ENCODE measurements at regions not wholly inside any gene's neighbourhood (a gene's known extent, or its start where the extent isn't known, plus 50 kb on each side); places are given as distances from the start of the nearest gene placed in this dataset.
"Not testable (repeated sequence)": the region's sequence is repeated elsewhere in the genome, so short reads cannot be mapped to it uniquely, and the experiment has no call there.

DNA sequence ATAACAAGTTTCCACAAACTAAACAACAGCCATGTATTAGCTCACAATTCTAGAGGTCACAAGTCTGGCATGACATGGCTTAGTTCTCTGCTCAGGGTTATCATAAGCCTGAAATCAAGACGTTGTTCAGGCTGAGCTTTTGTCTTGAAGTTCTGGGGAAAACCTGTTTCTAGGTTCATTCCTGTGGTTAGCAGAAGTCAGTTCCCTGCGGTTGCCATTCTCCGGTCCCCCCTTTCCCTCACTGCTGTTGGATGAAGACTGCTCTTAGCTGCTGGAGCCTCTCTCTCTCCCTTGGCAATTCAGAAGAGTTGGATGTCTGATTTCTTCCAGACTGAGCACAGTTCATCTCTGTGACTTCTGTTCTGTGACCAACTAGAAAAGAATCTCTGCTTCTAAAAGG lies 962.6 kb downstream of the PCDH7 start:
- no peak for DNase-seq

DNA sequence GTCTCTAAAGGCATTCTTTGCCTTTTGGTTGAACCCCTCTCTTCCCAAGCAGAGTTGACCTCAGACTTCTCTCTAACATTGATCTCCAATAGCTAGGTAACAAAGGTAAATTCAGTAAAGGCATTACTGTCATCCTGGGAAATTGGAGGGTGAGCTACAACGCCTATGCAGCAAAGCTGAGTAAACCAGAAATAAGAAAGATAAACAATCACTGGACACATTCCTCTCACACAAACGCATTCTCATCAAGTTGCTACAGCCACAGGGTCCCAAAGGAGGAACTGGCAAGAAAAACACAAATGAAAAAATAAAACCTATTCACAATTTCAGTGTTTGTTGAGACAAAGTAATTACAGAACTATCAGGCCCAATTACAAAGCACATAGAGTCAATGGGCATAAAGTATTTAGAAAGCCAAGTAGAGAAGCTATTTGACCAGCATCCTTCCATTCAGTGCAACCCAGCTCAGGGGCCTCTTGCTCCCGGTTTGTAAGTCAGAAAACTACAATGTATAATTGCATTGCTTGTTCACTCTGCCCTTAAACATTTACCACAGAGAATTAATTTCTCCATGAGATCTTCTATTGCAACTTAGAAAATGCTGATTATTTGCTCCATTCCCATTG lies 967.7 kb downstream of the PCDH7 start:
- no peak for DNase-seq

- DNase-seq = no peak
Measured at GRCh38 chr4:31692399-31692940, 972.3 kb downstream of the PCDH7 start.

DNA sequence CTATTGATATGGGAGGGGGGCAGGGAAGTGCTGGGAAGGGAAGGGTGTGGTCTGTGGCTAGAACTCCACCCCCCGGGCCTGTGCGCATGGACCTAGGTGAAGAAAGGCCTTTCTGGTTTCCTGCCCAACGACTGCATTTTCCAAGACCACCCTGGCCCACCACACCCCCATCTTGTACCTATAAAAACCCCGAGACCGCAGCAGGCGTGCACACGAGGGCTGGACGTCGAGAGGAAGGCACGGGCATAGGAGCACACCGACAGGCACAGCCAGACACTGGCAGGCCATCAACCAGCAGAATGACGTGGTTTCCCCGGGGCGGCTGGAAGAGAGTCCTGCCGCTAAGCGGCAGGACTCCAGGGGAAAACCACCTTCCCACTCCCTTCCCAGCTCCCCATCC lies 981.1 kb downstream of the PCDH7 start:
- DNase-seq = no peak

DNA sequence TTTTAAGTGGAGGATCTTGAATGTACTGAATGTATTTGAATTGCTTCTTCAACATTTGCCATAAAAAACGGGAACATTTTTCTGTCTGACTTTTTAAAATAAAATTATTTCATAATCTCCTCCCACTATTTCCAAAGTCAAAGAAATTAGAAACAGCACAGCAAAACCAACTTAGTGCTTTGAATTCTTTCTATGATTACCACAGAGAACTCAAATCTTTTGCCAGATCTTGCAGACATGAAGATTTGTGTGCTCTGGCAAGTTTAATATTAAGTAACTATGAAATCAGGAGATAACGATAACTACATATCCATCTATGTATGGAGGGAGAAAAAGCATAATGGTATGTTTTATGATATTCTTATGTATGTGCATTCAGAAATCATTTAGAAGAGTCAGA lies 982.2 kb downstream of the PCDH7 start:
- DNase-seq = no peak

DNA sequence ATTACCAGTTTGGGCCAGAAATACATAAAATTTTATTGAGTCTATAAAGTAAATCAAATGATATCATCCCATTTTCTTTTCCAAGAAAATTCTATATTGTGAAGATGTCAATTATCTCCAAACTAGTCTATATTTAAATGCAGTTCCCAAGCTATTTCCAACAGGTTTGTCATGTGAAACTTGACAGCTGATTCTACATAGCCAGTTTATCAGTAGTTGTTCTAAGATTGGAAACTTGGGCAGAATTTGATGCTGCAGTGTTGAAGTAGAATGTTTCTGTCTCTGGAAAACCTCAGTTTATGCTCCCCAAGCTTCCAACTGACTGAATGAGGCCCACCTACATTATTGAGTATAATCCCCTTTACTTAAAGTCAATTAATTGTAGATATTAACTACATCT lies 994.1 kb downstream of the PCDH7 start:
- DNase-seq = no peak

- DNase-seq = no peak
Measured at GRCh38 chr4:31715302-31715701, 995.1 kb downstream of the PCDH7 start.

- DNase-seq = no peak
Measured at GRCh38 chr4:31727030-31727429, 1006.9 kb downstream of the PCDH7 start.

DNA sequence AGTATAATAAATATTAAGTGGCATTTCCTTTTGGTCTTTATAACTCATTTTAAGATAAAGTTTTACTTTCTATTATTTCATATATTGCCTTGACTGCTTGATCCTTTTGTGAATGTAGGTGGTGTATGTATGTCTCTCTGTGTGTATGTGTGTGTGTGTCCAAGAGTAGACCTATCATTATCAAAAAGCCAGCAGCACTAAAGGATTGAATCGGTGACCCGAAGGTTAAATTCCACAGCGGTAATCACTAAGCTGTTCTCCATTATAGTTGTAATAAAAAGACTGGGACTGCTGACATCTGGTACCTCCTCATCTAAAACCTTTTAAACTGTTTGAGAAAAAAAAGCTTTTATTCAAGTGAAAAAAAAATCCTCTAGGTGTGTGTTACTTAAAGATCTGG lies 1014.8 kb downstream of the PCDH7 start:
- DNase-seq = no peak

- DNase-seq = no peak
Measured at GRCh38 chr4:31737419-31737818, 1017.2 kb downstream of the PCDH7 start.

DNA sequence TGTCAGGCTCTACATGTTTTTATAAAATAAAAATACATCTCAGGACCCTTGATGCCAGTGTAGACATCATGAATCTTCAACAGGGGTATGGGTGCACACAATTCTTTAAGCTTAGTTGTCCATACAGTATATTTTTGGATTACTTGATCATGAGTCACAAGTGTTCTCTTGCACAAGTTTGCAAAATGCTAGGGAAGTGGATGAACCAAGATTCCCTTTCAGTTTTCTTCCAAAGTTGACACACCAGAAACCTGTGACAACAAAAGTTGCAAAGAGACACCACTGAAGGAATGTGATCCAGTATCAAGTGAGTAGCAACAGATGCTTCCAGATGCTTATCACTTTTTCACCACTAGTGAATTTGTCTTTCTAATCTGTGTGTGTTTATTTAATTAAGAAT lies 1021.2 kb downstream of the PCDH7 start:
- DNase-seq = no peak

- DNase-seq = no peak
Measured at GRCh38 chr4:31748382-31748781, 1028.2 kb downstream of the PCDH7 start.

- DNase-seq = not testable (repeated sequence)
Measured at GRCh38 chr4:31750581-31750980, 1030.4 kb downstream of the PCDH7 start.

DNA sequence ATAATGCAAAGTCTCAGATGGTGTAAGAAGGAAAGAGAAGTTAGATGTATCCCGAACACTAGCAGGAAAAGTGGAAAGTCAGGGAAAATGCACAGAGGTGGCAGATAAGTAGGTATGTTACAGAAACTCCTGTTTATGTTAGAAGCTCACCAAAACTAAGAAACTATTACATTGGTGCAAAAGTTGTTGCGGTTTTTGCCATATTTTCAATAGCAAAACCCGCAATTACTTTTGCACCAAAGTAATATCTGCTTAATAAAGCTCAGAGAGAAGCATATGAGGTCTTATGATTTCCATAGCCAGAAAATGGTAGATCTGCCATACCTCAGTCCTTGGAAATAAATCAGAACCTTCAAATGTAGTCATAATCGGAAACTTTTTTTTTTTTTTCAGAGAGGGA lies 1035.6 kb downstream of the PCDH7 start:
- DNase-seq = no peak

DNA sequence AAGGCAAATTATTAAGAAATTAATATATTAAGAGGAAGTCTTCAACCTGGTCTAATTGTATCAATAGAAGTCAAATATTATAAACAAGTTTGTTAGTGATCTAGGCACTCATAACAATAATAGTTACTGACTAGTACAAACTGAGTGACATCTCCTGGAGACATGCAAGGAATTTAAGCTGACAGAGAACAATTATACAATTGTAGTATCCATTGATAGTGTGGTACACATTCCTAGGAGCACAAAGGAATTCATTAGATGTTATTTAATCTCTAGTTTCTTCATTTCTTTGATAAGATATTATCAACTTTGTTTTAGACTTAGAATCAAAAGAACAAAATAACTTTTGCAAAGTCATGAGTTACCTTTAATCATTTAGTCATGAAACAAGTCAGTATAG lies 1048.6 kb downstream of the PCDH7 start:
- DNase-seq = no peak

DNA sequence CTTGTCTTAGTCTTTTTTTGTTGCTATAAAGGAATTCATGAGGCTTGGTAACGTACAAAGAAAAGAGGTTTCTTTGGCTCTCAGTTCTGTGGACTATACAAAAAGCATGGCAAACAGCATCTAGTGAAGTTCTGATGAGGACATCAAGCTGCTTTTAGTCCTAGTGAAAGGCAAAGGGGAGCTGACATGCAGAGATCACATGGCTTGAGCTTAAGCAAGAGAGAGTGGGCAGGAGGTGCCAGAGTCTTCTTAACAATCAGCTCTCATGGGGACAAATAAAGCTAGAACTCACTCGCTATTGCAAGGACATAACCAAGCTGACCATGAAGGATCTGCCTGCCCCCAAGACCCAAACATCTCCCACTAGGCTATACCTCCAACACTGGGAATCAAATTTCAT lies 1063.1 kb downstream of the PCDH7 start:
- no peak for DNase-seq

- DNase-seq = no peak
Measured at GRCh38 chr4:31784558-31784957, 1064.4 kb downstream of the PCDH7 start.

DNA sequence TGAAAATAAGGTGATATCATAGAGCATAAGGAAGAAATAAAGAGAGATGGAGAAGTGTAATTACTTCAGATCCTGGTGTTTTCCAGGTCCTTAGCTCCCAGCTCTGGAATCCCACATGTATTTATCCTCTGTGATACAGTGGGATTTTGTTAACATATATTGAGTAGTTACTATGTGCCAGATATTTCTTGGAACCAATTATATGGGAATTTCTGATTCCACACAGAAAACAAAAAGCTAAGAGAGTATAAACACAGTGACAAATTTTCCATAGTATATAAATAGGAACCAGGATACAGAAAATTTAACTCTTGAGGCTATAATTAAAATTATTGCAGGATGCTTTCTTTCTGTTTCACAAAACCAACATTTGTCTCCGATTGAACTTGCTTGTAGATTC lies 1067.5 kb downstream of the PCDH7 start:
- DNase-seq = no peak

- no peak for DNase-seq
Measured at GRCh38 chr4:31788676-31789075, 1068.5 kb downstream of the PCDH7 start.

- no peak for DNase-seq
Measured at GRCh38 chr4:31791666-31792065, 1071.5 kb downstream of the PCDH7 start.

- DNase-seq = no peak
Measured at GRCh38 chr4:31793907-31794306, 1073.7 kb downstream of the PCDH7 start.

DNA sequence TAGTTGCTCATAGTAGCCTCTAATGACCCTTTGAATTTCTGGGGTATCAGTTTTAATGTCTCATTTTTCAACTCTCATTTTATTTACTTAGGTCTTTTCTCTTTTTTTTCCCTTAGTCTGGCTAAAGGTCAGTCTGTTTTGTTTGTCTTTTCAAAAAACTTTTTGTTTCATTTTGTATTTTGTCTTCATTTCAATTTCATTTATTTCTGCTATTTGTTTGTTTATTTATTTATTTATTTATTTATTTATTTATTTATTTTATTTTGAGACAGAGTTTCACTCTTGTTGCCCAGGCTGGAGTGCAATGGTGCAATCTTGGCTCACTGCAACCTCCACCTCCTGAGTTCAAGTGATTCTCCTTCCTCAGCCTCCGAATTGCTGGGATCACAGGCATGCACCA lies 1076.9 kb downstream of the PCDH7 start:
- not testable (repeated sequence) for DNase-seq

DNA sequence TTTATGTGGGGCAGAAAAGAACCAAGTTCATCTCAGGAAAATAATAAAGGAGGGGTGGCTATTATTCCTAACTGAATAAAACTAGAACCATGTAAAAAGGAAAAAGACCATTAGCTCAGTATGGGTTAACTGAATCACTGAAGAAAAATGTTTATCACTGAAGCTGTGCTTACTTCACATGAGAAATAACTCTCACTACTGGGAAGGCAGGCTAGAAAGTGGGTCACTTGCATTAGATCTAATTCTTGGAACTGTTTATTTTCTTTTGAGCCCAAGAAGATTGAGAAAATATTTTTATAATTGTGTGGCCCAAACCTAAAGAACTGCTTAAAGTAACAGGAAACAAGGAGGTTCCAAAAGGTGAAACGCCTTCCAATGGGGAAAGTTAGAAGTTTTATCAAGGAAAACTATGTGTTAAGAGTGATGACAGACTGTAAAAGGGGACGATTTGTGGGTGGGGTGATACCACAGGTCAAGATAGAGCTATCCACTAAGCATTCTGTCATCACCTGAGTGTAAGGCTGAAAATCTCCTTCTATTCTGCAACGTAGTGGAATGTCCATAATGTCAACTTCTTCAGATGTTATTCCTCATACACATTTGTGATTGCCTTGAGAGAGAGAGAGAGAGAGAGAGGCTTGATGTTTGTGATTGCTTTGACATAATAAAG lies 1083.5 kb downstream of the PCDH7 start:
- DNase-seq = no peak

DNA sequence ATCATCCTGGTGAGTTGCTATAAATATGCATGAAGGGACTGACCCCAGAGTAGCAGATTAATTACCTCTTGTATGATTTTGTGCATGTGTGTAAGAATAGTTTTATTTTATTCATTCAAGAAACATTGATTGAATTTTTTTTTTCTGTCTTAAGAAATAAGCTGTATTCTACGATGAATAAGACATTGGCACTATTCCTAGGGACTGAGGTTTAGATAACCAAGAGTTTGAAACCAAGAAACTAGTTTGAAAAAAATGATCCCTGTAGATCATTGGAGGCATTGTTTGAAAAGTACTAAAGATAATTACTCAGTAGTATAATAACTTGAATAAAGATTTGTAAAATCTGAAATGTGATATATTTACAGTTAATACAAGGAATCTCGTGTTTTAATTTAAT lies 1086.9 kb downstream of the PCDH7 start:
- no peak for DNase-seq

DNA sequence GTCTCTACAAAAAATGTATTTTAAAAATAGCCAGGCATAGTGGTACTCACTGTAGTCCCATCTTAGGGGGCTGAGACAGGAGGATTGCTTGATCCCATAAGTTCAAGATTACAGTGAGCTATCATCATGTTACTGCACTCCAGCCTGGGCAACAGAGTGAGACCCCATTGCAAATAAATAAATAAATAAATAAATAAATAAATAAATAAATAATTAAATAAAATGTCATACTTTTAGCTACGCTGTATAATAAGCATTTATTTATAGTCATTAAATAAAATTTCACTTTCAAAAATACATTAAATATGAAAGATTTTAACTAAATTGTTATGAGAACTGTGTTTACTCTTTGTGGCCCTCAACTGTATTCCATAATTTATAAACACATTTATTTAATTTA lies 1124.2 kb downstream of the PCDH7 start:
- no peak for DNase-seq
